Vagina (tissue), 2 donors: ENCODE measurements at regions not wholly inside any gene's neighbourhood (a gene's known extent, or its start where the extent isn't known, plus 50 kb on each side); places are given as distances from the start of the nearest gene placed in this dataset.

Source experiments
- DNase-seq, 2 donors: peaks; one replicate each; pipeline ENCODE4 v3.0.0-alpha.2; 2017; ENCODE audit errors: extremely low spot score in 2 of 2
- H3K27ac ChIP-seq: fragments of 200-600 bp; sonication (generic); one replicate; pipeline ENCODE4 v1.5.1; 2019
- H3K27me3 ChIP-seq: fragments of 200-600 bp; sonication (generic); one replicate; pipeline ENCODE4 v1.5.1; 2019
- H3K36me3 ChIP-seq, 2 donors: fragments of 200-600 bp; sonication (generic); one replicate each; pipeline ENCODE4 v1.5.1; 2017 to 2019
- H3K4me1 ChIP-seq: fragments of 200-600 bp; sonication (generic); one replicate; pipeline ENCODE4 v1.5.1; 2019
- H3K4me3 ChIP-seq, 2 donors: fragments of 200-600 bp; sonication (generic); 1 replicate in 1 of 2; 2 replicates in 1 of 2; pipeline ENCODE4 v1.5.1; 2016 to 2019
- H3K9me3 ChIP-seq: fragments of 200-600 bp; sonication (generic); one replicate; pipeline ENCODE4 v1.5.1; 2019
- CTCF ChIP-seq, 3 experiments: fragments of 450-650 bp in 2 of 3; fragments of 200-600 bp in 1 of 3; sonication (generic) in 1 of 3; IDR thresholded peaks; one replicate each; pipeline ENCODE4 v1.5.1; 2017 to 2019; ENCODE audit warnings: antibody characterized with exemption in 3 of 3, mild to moderate bottlenecking in 2 of 3, moderate library complexity in 2 of 3
- POLR2A ChIP-seq, 2 donors: fragments of 450-650 bp; IDR thresholded peaks; one replicate each; pipeline ENCODE4 v1.6.1; 2017; ENCODE audit warnings: antibody characterized with exemption in 2 of 2, mild to moderate bottlenecking in 2 of 2, moderate library complexity in 2 of 2
- POLR2AphosphoS5 ChIP-seq, 2 donors: sonication (generic); formaldehyde crosslinking; IDR thresholded peaks; one replicate each; pipeline ENCODE4 v1.9.0; 2017; ENCODE audit warnings: antibody characterized with exemption in 2 of 2, mild to moderate bottlenecking in 2 of 2, low read depth in 1 of 2; ENCODE audit not compliant: insufficient read depth in 1 of 2
- intact Hi-C: fragments of 100-400 bp; cut with DNase I; formaldehyde crosslinking; loops from one replicate; pipeline ENCODE4 v1.15.1; 2023

DNA sequence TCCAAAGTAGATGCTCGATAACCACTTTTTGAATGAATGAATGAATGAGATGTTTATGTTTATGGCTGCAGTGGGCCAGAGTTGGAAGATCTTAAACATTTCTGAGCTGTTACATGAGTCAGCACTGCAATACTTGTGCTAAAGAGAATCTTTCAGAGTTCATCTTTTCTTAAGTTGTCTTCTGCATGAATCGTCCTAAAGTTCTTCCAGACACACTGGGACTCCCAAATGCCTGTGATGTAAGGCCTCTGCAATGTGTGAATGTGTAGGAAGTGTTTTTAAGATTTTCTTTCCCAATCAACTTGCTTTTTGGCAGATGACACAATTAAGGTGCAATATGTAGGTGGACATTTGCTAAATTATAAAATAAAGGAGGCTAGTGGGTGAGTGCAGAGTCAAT lies 50.3 kb upstream of the TRIM9 start:
- H3K4me1 ChIP-seq = peaks cover 5% of the 10 kb centered on the region
- no peak overlapping the region for H3K4me3 ChIP-seq
- no peaks in the 10 kb centered on the region for H3K36me3 ChIP-seq
- no peaks in the 10 kb centered on the region for H3K27me3 ChIP-seq
- no peak for DNase-seq
- no peak overlapping the region for H3K27ac ChIP-seq
- no peaks in the 10 kb centered on the region for H3K9me3 ChIP-seq
- TF ChIP-seq CTCF (IDR thresholded peaks at IDR 0.05) = no peak
- no peak for TF ChIP-seq POLR2AphosphoS5 (IDR thresholded peaks at IDR 0.05; ENCODE audit: insufficient read depth in 1 of 2, low read depth in 1 of 2)
- TF ChIP-seq POLR2A (IDR thresholded peaks at IDR 0.05) = no peak
- intact Hi-C loops = no loop called here

GRCh38 chr14:51147183-51147582 lies 52.3 kb upstream of the TRIM9 start:
- H3K4me3 ChIP-seq = no peak overlapping the region
- no peak for TF ChIP-seq POLR2AphosphoS5 (IDR thresholded peaks at IDR 0.05; ENCODE audit: insufficient read depth in 1 of 2, low read depth in 1 of 2)
- no peak for TF ChIP-seq POLR2A (IDR thresholded peaks at IDR 0.05)
- TF ChIP-seq CTCF (IDR thresholded peaks at IDR 0.05) = no peak
- peaks cover 5% of the 10 kb centered on the region for H3K4me1 ChIP-seq
- H3K27ac ChIP-seq = no peak overlapping the region
- no peak for DNase-seq
- no peaks in the 10 kb centered on the region for H3K36me3 ChIP-seq
- no peaks in the 10 kb centered on the region for H3K27me3 ChIP-seq
- intact Hi-C loops = no loop called here
- no peaks in the 10 kb centered on the region for H3K9me3 ChIP-seq

GRCh38 chr14:51155326-51155725 lies 60.4 kb upstream of the TRIM9 start:
- no peaks in the 10 kb centered on the region for H3K27me3 ChIP-seq
- no peak overlapping the region for H3K27ac ChIP-seq
- H3K4me1 ChIP-seq = no peaks in the 10 kb centered on the region
- intact Hi-C loops = loop anchor here (2.0 kb wide), 1 partner anchor 25 kb away; no protein-coding TSS in a partner anchor
- TF ChIP-seq CTCF (IDR thresholded peaks at IDR 0.05) (no peak), POLR2A (IDR thresholded peaks at IDR 0.05) (no peak), POLR2AphosphoS5 (IDR thresholded peaks at IDR 0.05; ENCODE audit: insufficient read depth in 1 of 2, low read depth in 1 of 2) (no peak)
- H3K36me3 ChIP-seq = no peaks in the 10 kb centered on the region
- H3K4me3 ChIP-seq = no peak overlapping the region
- DNase-seq = no peak
- no peaks in the 10 kb centered on the region for H3K9me3 ChIP-seq

GRCh38 chr14:51157012-51157411 lies 62.1 kb upstream of the TRIM9 start:
- H3K27ac ChIP-seq = no peak overlapping the region
- no peaks in the 10 kb centered on the region for H3K27me3 ChIP-seq
- H3K36me3 ChIP-seq = no peaks in the 10 kb centered on the region
- no peaks in the 10 kb centered on the region for H3K4me1 ChIP-seq
- intact Hi-C loops = no loop called here
- no peak overlapping the region for H3K4me3 ChIP-seq
- H3K9me3 ChIP-seq = no peaks in the 10 kb centered on the region
- no peak for TF ChIP-seq CTCF (IDR thresholded peaks at IDR 0.05)
- no peak for TF ChIP-seq POLR2AphosphoS5 (IDR thresholded peaks at IDR 0.05; ENCODE audit: insufficient read depth in 1 of 2, low read depth in 1 of 2)
- no peak for TF ChIP-seq POLR2A (IDR thresholded peaks at IDR 0.05)
- no peak for DNase-seq

DNA sequence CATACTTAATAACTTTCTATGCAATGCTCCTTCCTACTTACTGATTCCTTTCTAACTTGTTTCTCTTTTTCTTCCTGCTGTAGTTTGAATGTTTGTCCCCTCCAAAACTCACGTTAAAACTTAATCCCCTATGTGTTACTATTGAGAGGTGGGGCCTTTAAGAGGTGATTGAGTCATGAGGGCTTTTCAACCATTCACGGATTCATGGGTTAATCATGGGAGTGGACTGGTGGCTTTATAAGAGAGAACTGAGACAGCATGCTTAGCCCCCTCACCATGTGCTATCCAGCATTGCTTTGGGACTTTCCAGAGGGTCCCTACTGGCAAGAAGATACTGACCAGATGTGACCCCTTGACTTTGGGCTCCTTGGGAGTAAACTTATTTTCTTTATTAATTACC lies 66.0 kb upstream of the TRIM9 start:
- TF ChIP-seq CTCF (IDR thresholded peaks at IDR 0.05) = no peak
- TF ChIP-seq POLR2AphosphoS5 (IDR thresholded peaks at IDR 0.05; ENCODE audit: insufficient read depth in 1 of 2, low read depth in 1 of 2) = no peak
- no peak for TF ChIP-seq POLR2A (IDR thresholded peaks at IDR 0.05)
- Histone ChIP-seq H3K4me1 (peaks cover 9% of the 10 kb centered on the region), H3K27ac (no peak overlapping the region), H3K9me3 (no peaks in the 10 kb centered on the region), H3K27me3 (no peaks in the 10 kb centered on the region), H3K4me3 (no peak overlapping the region), H3K36me3 (no peaks in the 10 kb centered on the region)
- intact Hi-C loops = no loop called here
- DNase-seq = no peak
